ENCODE measurements at regions not wholly inside any gene's neighbourhood (a gene's known extent, or its start where the extent isn't known, plus 50 kb on each side); places are given as distances from the start of the nearest gene placed in this dataset.
A peak's percentile ranks its signal among the peaks of the same experiment; 100 is the strongest.

DNA sequence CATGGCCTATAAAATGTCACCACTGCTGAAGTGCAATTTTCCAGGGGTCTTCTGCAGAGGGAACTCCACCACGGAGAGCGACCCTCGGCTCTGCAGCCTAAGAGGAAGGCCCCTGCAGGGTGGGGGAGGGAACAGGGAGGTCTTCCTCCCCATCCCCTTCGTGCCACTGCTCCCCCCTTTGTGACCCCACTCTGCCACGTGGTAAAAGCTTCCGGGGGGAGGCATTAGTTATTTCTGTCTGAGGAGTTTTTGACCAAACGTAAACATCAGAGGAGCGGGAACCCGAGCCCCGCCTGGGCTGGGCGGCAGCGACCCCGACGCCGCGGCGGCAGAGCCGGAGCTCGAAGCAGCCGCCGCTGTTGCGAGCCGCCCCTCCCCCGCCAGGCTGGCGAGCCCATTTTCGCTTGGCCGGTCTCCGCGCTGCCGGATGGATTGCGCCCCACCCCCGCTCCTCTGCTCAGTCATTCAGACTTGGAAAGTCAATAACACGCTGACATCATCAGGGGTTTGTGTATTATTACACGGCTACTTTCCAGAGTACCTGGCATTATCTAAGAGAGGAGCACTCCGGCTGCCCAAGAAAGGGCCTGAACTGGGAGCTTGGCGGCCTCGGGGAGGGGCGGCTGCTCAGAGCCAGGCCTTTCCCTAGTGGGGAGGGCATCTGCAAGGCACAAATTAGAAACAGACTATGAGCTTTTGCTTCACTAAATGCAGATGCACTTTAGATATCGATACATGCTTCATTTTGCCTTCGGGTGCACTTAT, 162.5 kb upstream of the TBL1XR1 start:
- POLR2A ChIA-PET (ENCODE audit: partially characterized antibody) = interaction anchor here (0.6 to 6.2 kb wide), 16 partner anchors 9 to 1469 kb away, joined by 3 to 82 read pairs (median 3); partner anchors contain the start of gene TBL1XR1
- Histone ChIP-seq H3K23ac (ENCODE audit: insufficient read length) (no peak overlapping the region), H2BK15ac (ENCODE audit: low read length) (peak overlapping the region; percentile 81; the same call in 1 of the 2 replicates), H4K8ac (ENCODE audit: extremely low read depth, insufficient read depth, low read length) (peak overlapping the region; percentile 94; the same call in 1 of the 2 replicates), H4K91ac (replicated peaks; ENCODE audit: insufficient read length, low read length) (peak overlapping the region; percentile 98), H3K4me1 (replicated peaks in 1 of 4; ENCODE audit: control insufficient read depth in 3 of 4, insufficient read depth in 4 of 4, low read length in 3 of 4) (peaks cover 10 to 33% (median 20%) of the 10 kb centered on the region in 4 experiments), H2AFZ (ENCODE audit: low read length) (0 out of 2 replicates have a peak overlapping the region, but pooled peaks have one; percentile 46), H2BK20ac (ENCODE audit: low read length) (peak overlapping the region; percentile 94; the same call in 1 of the 2 replicates), H3K23me2 (ENCODE audit: low read depth, low read length) (peaks cover 7% of the 10 kb centered on the region), H3K4me3 (ENCODE audit: extremely low read depth in 1 of 4, insufficient read depth in 2 of 4, low read depth in 3 of 4, low read length in 4 of 4) (peak overlapping the region; percentile 6 to 56 (median 31); a peak in 6 of 8 replicates), H3K4ac (replicated peaks; ENCODE audit: insufficient read length, low read depth, low read length) (peak overlapping the region; percentile 99), H3K18ac (ENCODE audit: extremely low read depth, low read length) (peak overlapping the region; percentile 91), H2BK5ac (ENCODE audit: low read depth, low read length) (peak overlapping the region; percentile 96), H3K14ac (ENCODE audit: insufficient read length) (no peak overlapping the region), H2BK12ac (ENCODE audit: low read depth, low read length) (peak overlapping the region; percentile 98), H3K79me2 (ENCODE audit: control insufficient read depth in 1 of 2, insufficient read depth in 2 of 2, low read length in 2 of 2) (no peaks in the 10 kb centered on the region), H3K56ac (replicated peaks; ENCODE audit: insufficient read length, low read depth, low read length) (peak overlapping the region; percentile 72), H3K27ac (ENCODE audit: low read depth, low read length) (peak overlapping the region; percentile 86), H4K20me1 (replicated peaks in 1 of 2; ENCODE audit: control insufficient read depth in 1 of 2, insufficient read depth in 2 of 2, low read length in 2 of 2) (no peaks in the 10 kb centered on the region), H3K9me3 (ENCODE audit: insufficient read depth in 2 of 2, low read depth in 1 of 2, low read length in 1 of 2) (no peaks in the 10 kb centered on the region), H2AK5ac (ENCODE audit: low read depth, low read length) (no peak overlapping the region), H2BK120ac (replicated peaks; ENCODE audit: low read depth, low read length) (peak overlapping the region; percentile 87), H3K4me2 (ENCODE audit: insufficient read depth in 1 of 2, low read depth in 2 of 2, low read length in 2 of 2) (peak overlapping the region; percentile 65 to 80), H3K36me3 (ENCODE audit: control insufficient read depth in 2 of 4, insufficient read depth in 4 of 4, low read length in 3 of 4) (no peaks in the 10 kb centered on the region), H4K5ac (ENCODE audit: insufficient read length, low read depth, low read length) (peak overlapping the region; percentile 90), H3K9ac (replicated peaks in 1 of 4; ENCODE audit: extremely low read depth in 1 of 4, low read depth in 3 of 4, low read length in 3 of 4) (peak overlapping the region in 3 of 4 experiments; percentile 43 to 54 (median 52); a peak in 5 of 7 replicates), H3K27me3 (replicated peaks in 1 of 4; ENCODE audit: control insufficient read depth in 3 of 4, extremely low read depth in 1 of 4, insufficient read depth in 3 of 4, low read length in 3 of 4) (no peaks in the 10 kb centered on the region; a peak in 1 of 7 replicates), H3K79me1 (ENCODE audit: low read depth, low read length) (no peaks in the 10 kb centered on the region)
- FAIRE-seq (no peak), DNase-seq (ENCODE audit: low read depth in 1 of 2, low spot score in 2 of 2) (peak; percentile 85 to 98)
- CTCF ChIA-PET (ENCODE audit: partially characterized antibody) = interaction anchor here (0.6 to 1.4 kb wide), 10 partner anchors 10 to 418 kb away, joined by 3 to 5 read pairs (median 3); no protein-coding TSS in a partner anchor
- 2% methylated on average over 39 of the region's 40 CpGs; no CpG with 5 or more reads in 1 of the 2 experiments for WGBS, 2 experiments (ENCODE audit: extremely low coverage in 1 of 2, insufficient coverage in 1 of 2, insufficient read length in 1 of 2, insufficient replicate concordance in 2 of 2, low coverage in 1 of 2, low lambda C conversion rate in 2 of 2, missing lambda C conversion rate in 1 of 2)
- TF ChIP-seq SIRT6 (IDR thresholded peaks at IDR 0.05; ENCODE audit: low read length) = no peak
- TF ChIP-seq KDM1A (IDR thresholded peaks at IDR 0.05; ENCODE audit: borderline replicate concordance, low read length) = no peak
- TF ChIP-seq TEAD4 (IDR thresholded peaks at IDR 0.05; ENCODE audit: low read depth, low read length) = peak; percentile 53; the same call in 1 of the 2 replicates
- 0 out of 2 replicates have a peak, but pooled peaks have one; percentile 78 for TF ChIP-seq TCF12 (IDR thresholded peaks at IDR 0.05; ENCODE audit: low read depth, low read length)
- TF ChIP-seq TAF7 (optimal IDR thresholded peaks at IDR 0.05; ENCODE audit: borderline replicate concordance, low read depth, low read length) = no peak
- TF ChIP-seq SP4 (IDR thresholded peaks at IDR 0.05; ENCODE audit: low read length) = no peak
- TF ChIP-seq, protein P1, sequence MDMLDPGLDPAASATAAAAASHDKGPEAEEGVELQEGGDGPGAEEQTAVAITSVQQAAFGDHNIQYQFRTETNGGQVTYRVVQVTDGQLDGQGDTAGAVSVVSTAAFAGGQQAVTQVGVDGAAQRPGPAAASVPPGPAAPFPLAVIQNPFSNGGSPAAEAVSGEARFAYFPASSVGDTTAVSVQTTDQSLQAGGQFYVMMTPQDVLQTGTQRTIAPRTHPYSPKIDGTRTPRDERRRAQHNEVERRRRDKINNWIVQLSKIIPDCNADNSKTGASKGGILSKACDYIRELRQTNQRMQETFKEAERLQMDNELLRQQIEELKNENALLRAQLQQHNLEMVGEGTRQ (IDR thresholded peaks at IDR 0.05; ENCODE audit: low read length) = no peak
- TF ChIP-seq CHD2 (IDR thresholded peaks at IDR 0.05; ENCODE audit: low read length) = peak; percentile 84
- TF ChIP-seq CHD1 (IDR thresholded peaks at IDR 0.05; ENCODE audit: low read depth, low read length) = no peak
- TF ChIP-seq RAD21 (IDR thresholded peaks at IDR 0.05 in 1 of 2, conservative IDR thresholded peaks at IDR 0.05 in 1 of 2; ENCODE audit: low read depth in 2 of 2, low read length in 2 of 2) = peak; percentile 57 to 68
- peak; percentile 96 for TF ChIP-seq SP1 (IDR thresholded peaks at IDR 0.05; ENCODE audit: low read depth, low read length)
